ENCODE measurements at regions not wholly inside any gene's neighbourhood (a gene's known extent, or its start where the extent isn't known, plus 50 kb on each side); places are given as distances from the start of the nearest gene placed in this dataset.

- TF ChIP-seq POLR2A (IDR thresholded peaks at IDR 0.05; ENCODE audit: low read depth, low read length) (no peak), TAF1 (IDR thresholded peaks at IDR 0.05; ENCODE audit: borderline replicate concordance, low read depth, low read length) (no peak)
Observed at GRCh38 chr4:182067828-182068227, 175.4 kb upstream of the TENM3 start.
